K562 (cell line): ENCODE measurements at regions not wholly inside any gene's neighbourhood (a gene's known extent, or its start where the extent isn't known, plus 50 kb on each side); places are given as distances from the start of the nearest gene placed in this dataset.

ENCODE experiments used
- ATAC-seq: fragments of 200-7000 bp; cut with Tn5 transposase; 3 replicates; pipeline ENCODE4 v1.9.1; 2020; ENCODE audit warnings: moderate library complexity
- BruUV-seq: library from RNA; stranded (reverse); fragments of 400-500 nt; replicated peaks from 2 replicates; lab custom pipeline; 2021; lab: Mats Ljungman, UMichigan
- CTCF ChIA-PET: fragments of 300-600 bp; formaldehyde crosslinking; extraction: SDS; loops from one replicate; lab custom pipeline; 2021; ENCODE audit warnings: low intra/inter-chr PET ratio; lab: Yijun Ruan, JAX
- POLR2A ChIA-PET: fragments of 300-600, 350-650 bp; sonication (Branson Sonifier 250); formaldehyde crosslinking; extraction: SDS; loops from one replicate; lab custom pipeline; 2021; ENCODE audit warnings: antibody characterized with exemption, inconsistent platforms; lab: Yijun Ruan, JAX
- DNase-seq, 4 experiments: peaks; one replicate each; pipeline versions ENCODE4 v3.0.0 to v3.0.0-alpha.2; 2011 to 2018; ENCODE audit warnings: low spot score in 3 of 4, mixed read lengths in 3 of 4; ENCODE audit errors: extremely low read depth in 1 of 4
- FAIRE-seq: peaks from 2 replicates; lab custom pipeline; 2011; peaks lifted over from hg19 to GRCh38; lab: Jason Lieb, UNC
- H2AFZ ChIP-seq: 2 replicates; pipeline ENCODE4 v1.6.0; 2011; ENCODE audit warnings: low read depth, low read length, control low read depth, inconsistent platforms
- H3K27ac ChIP-seq: fragments of 200-600 bp; 3 replicates; pipeline ENCODE4 v1.8.0; 2011; ENCODE audit warnings: low read depth, mild to moderate bottlenecking, control low read depth, inconsistent platforms, low read length, moderate library complexity, mixed read lengths; ENCODE audit errors: extremely low read depth
- H3K27me3 ChIP-seq, 2 experiments: fragments of 300-600 bp in 1 of 2; 2 replicates in 1 of 2; 3 replicates in 1 of 2; pipeline versions ENCODE4 v1.6.0 to v1.8.0; 2011; ENCODE audit warnings: inconsistent platforms in 2 of 2, low read length in 2 of 2, mild to moderate bottlenecking in 1 of 2, mixed read lengths in 1 of 2, moderate library complexity in 1 of 2; ENCODE audit not compliant: control insufficient read depth in 2 of 2, insufficient read depth in 2 of 2
- H3K36me3 ChIP-seq: fragments of 300-600 bp; 3 replicates; pipeline ENCODE4 v1.8.0; 2011; ENCODE audit warnings: mild to moderate bottlenecking, low read length, inconsistent platforms; ENCODE audit not compliant: control insufficient read depth, insufficient read depth
- H3K4me1 ChIP-seq, 2 experiments: fragments of 200-600 bp in 1 of 2; replicated peaks in 1 of 2; 2 replicates in 1 of 2; 3 replicates in 1 of 2; pipeline versions ENCODE4 v1.5.1 to v1.8.0; 2011; ENCODE audit warnings: inconsistent platforms in 2 of 2, low read length in 2 of 2, mild to moderate bottlenecking in 1 of 2, mixed read lengths in 1 of 2, moderate library complexity in 1 of 2; ENCODE audit not compliant: control insufficient read depth in 2 of 2, insufficient read depth in 2 of 2
- H3K4me2 ChIP-seq: 2 replicates; pipeline ENCODE4 v1.6.1; 2011; ENCODE audit warnings: low read length, control low read depth, inconsistent platforms, mixed read lengths; ENCODE audit not compliant: insufficient read depth
- H3K4me3 ChIP-seq: fragments of 200-600 bp; sonication (generic), shearing (Covaris generic); 2 replicates; pipeline ENCODE4 v1.5.1; 2016; ENCODE audit warnings: control low read depth, inconsistent platforms
- H3K79me2 ChIP-seq: fragments of 200-600 bp; 3 replicates; pipeline ENCODE4 v1.8.0; 2011; ENCODE audit warnings: low read length, inconsistent platforms; ENCODE audit not compliant: control insufficient read depth, insufficient read depth
- H3K9ac ChIP-seq, 2 experiments: 2 replicates each; pipeline versions ENCODE4 v1.6.0 to v1.6.1; 2011; ENCODE audit warnings: low read depth in 2 of 2, low read length in 2 of 2, control low read depth in 1 of 2, inconsistent platforms in 1 of 2, mild to moderate bottlenecking in 1 of 2, mixed read lengths in 1 of 2; ENCODE audit not compliant: insufficient read depth in 1 of 2
- H3K9me1 ChIP-seq: one replicate; pipeline ENCODE4 v1.6.0; 2011; ENCODE audit warnings: inconsistent platforms, mild to moderate bottlenecking, low read length, moderate library complexity; ENCODE audit not compliant: control insufficient read depth, insufficient read depth
- H3K9me3 ChIP-seq: replicated peaks from 2 replicates; pipeline ENCODE4 v1.5.1; 2011; ENCODE audit warnings: low read depth, low read length, inconsistent platforms; ENCODE audit not compliant: control insufficient read depth, insufficient read depth
- H4K20me1 ChIP-seq: replicated peaks from 2 replicates; pipeline ENCODE4 v1.6.1; 2011; ENCODE audit warnings: low read length, inconsistent platforms, mixed read lengths; ENCODE audit not compliant: control insufficient read depth, insufficient read depth
- ARID1B ChIP-seq: fragments of 450-650 bp; IDR thresholded peaks from 2 replicates; pipeline ENCODE4 v1.6.1; 2016; ENCODE audit warnings: antibody characterized with exemption, mild to moderate bottlenecking, inconsistent platforms
- CCAR2 ChIP-seq: fragments of 200-400 bp; formaldehyde crosslinking; IDR thresholded peaks from 2 replicates; pipeline ENCODE4 v1.6.1; 2017; ENCODE audit warnings: mild to moderate bottlenecking, low read depth, low read length
- COPS2 ChIP-seq: fragments of 450-650 bp; conservative IDR thresholded peaks from 2 replicates; pipeline ENCODE4 v1.6.1; 2016; ENCODE audit warnings: mild to moderate bottlenecking, moderate library complexity
- EP300 ChIP-seq: IDR thresholded peaks from 2 replicates; pipeline ENCODE4 v1.6.1; 2012; ENCODE audit warnings: low read length, improper control_type of control experiment
- FIP1L1 ChIP-seq: fragments of 200-400 bp; formaldehyde crosslinking; IDR thresholded peaks from 2 replicates; pipeline ENCODE4 v1.6.1; 2018; ENCODE audit warnings: mild to moderate bottlenecking, low read depth, low read length; ENCODE audit not compliant: poor library complexity, severe bottlenecking
- GABPB2 ChIP-seq: fragments of 250-450 bp; sonication (Bioruptor Pico); conservative IDR thresholded peaks from 2 replicates; pipeline ENCODE4 v1.5.1; 2021; ENCODE audit warnings: mild to moderate bottlenecking
- MAFF ChIP-seq: IDR thresholded peaks from 2 replicates; pipeline ENCODE4 v1.6.1; 2012; ENCODE audit warnings: low read length, improper control_type of control experiment
- MTA2 ChIP-seq: fragments of 450-650 bp; IDR thresholded peaks from 2 replicates; pipeline ENCODE4 v1.6.1; 2016; ENCODE audit warnings: low read depth
- NR4A1 ChIP-seq, 2 experiments: fragments of 250-450 bp in 1 of 2; fragments of 450-650 bp in 1 of 2; sonication (Bioruptor Pico) in 1 of 2; IDR thresholded peaks; 2 replicates each; pipeline versions ENCODE4 v1.4.0 to v1.6.1; 2016 to 2020; ENCODE audit warnings: mild to moderate bottlenecking in 2 of 2, missing compliant biosample characterization in 1 of 2, missing genetic modification characterization in 1 of 2, moderate library complexity in 1 of 2
- POLR2G ChIP-seq: fragments of 200-400 bp; formaldehyde crosslinking; IDR thresholded peaks from 2 replicates; pipeline ENCODE4 v1.6.1; 2017; ENCODE audit warnings: low read depth, mild to moderate bottlenecking, antibody characterized with exemption, low read length, moderate library complexity
- POLR2H ChIP-seq: IDR thresholded peaks from 2 replicates; pipeline ENCODE4 v1.6.1; 2016; ENCODE audit warnings: missing genetic modification characterization, low read depth, mild to moderate bottlenecking, control low read depth, missing compliant biosample characterization, moderate library complexity
- POU5F1 ChIP-seq: fragments of 150-350 bp; IDR thresholded peaks from 2 replicates; pipeline ENCODE4 v1.6.1; 2014; ENCODE audit warnings: borderline replicate concordance, low read length, low read depth, mild to moderate bottlenecking; ENCODE audit not compliant: partially characterized antibody
- RBBP5 ChIP-seq: fragments of 200-600 bp; sonication (generic); IDR thresholded peaks from 2 replicates; pipeline ENCODE4 v1.6.1; 2012; ENCODE audit warnings: borderline replicate concordance, mild to moderate bottlenecking, low read length, control low read depth, inconsistent platforms; ENCODE audit not compliant: insufficient read depth, poor library complexity, severe bottlenecking
- SNIP1 ChIP-seq: fragments of 450-650 bp; IDR thresholded peaks from 2 replicates; pipeline ENCODE4 v1.7.1; 2017; ENCODE audit warnings: low read depth, mild to moderate bottlenecking
- STAT5A ChIP-seq: IDR thresholded peaks from 2 replicates; pipeline ENCODE4 v1.6.1; 2012; ENCODE audit warnings: low read length, inconsistent platforms, borderline replicate concordance
- TRIM24 ChIP-seq, 2 experiments: fragments of 450-650 bp; IDR thresholded peaks; 2 replicates each; pipeline ENCODE4 v1.6.1; 2016
- TSC22D4 ChIP-seq: fragments of 450-650 bp; IDR thresholded peaks from 2 replicates; pipeline ENCODE4 v1.6.1; 2016; ENCODE audit warnings: missing genetic modification characterization, missing biosample characterization, control low read depth
- ZNF165 ChIP-seq: fragments of 250-450 bp; sonication (Bioruptor Pico); IDR thresholded peaks from 2 replicates; pipeline ENCODE4 v1.4.0; 2020; ENCODE audit warnings: borderline replicate concordance
- ZNF780A ChIP-seq: fragments of 250-450 bp; sonication (Bioruptor Pico); IDR thresholded peaks from 2 replicates; pipeline ENCODE4 v1.5.0; 2021; ENCODE audit warnings: mild to moderate bottlenecking
- WGBS: fragments of 100-300 bp; shearing (Covaris generic); methylation state at CpG from one replicate; pipeline ENCODE4 v1.1.6; 2016; ENCODE audit warnings: low coverage, mixed read lengths; ENCODE audit not compliant: insufficient coverage; ENCODE audit errors: missing lambda C conversion rate; 5-methylcytosine and 5-hydroxymethylcytosine counted together
- in situ Hi-C: fragments of 300-500 bp; cut with MboI; formaldehyde crosslinking; loops from 4 replicates; pipeline ENCODE4 v1.15.0; 2018; ENCODE audit warnings: inconsistent platforms, mixed read lengths
- intact Hi-C: fragments of 100-400 bp; cut with micrococcal nuclease; formaldehyde crosslinking; loops from 2 replicates; pipeline ENCODE4 v1.14.2; 2022
- TF ChIP-seq, protein P1 (sequence below): fragments of 250-450 bp; sonication (Bioruptor Pico); IDR thresholded peaks from 2 replicates; pipeline ENCODE4 v1.5.0; 2021; ENCODE audit warnings: mild to moderate bottlenecking, borderline replicate concordance
- TF ChIP-seq, protein P2 (sequence below): fragments of 450-650 bp; conservative IDR thresholded peaks from 2 replicates; pipeline ENCODE4 v1.6.1; 2016; ENCODE audit warnings: missing genetic modification characterization, low read depth, mild to moderate bottlenecking, control low read depth, missing compliant biosample characterization

DNA sequence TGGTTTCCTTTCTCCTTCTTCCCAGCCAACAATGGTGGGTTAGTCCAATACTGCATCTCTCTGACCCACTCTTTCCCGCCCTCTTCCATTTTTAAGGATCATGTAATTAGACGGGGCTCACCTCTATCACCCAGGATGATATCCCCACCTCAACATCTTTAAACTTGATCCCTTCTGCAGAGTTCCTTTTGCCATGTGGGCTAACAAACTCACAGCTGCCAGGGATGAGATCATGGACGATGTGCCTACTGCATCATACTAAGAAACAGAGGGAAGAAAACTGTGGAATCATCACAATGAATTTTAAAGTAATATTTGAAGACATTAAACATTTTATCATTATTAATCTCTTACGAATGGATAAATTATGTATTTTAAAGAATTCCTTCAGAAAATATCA, 183.5 kb downstream of the RDH14 start (continued):
- TF ChIP-seq RBBP5 = no peak
- TF ChIP-seq ZNF165 = no peak
- TF ChIP-seq, protein P1, sequence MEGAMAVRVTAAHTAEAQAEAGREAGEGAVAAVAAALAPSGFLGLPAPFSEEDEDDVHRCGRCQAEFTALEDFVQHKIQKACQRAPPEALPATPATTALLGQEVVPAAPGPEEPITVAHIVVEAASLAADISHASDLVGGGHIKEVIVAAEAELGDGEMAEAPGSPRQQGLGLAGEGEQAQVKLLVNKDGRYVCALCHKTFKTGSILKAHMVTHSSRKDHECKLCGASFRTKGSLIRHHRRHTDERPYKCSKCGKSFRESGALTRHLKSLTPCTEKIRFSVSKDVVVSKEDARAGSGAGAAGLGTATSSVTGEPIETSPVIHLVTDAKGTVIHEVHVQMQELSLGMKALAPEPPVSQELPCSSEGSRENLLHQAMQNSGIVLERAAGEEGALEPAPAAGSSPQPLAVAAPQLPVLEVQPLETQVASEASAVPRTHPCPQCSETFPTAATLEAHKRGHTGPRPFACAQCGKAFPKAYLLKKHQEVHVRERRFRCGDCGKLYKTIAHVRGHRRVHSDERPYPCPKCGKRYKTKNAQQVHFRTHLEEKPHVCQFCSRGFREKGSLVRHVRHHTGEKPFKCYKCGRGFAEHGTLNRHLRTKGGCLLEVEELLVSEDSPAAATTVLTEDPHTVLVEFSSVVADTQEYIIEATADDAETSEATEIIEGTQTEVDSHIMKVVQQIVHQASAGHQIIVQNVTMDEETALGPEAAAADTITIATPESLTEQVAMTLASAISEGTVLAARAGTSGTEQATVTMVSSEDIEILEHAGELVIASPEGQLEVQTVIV (CRISPR knock-in tag) = no peak
- no peak for TF ChIP-seq FIP1L1
- no peak for TF ChIP-seq COPS2
- TF ChIP-seq EP300 = no peak
- no peak for TF ChIP-seq SNIP1
- TF ChIP-seq MTA2 = no peak
- TF ChIP-seq STAT5A = no peak
- TF ChIP-seq ZNF780A (CRISPR knock-in tag) = no peak

DNA sequence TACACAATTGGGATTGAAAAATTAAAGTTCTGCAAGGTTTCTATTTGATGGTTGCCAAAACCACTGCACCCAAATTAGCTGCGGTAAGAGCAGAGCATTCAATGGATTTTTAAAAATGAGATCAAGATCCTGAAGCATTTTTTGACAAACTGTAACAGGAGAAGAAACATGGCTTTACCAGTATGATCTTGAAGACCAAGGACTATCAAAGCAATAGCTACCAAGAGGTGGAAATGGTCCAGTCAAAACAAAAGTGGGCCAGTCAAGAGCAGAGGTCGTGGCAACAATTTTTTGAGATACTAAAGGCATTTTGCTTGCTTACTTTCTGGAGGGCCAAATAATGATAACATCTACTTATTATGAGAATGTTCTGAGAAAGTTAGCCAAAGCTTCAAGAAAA, 186.8 kb downstream of the RDH14 start:
- CTCF ChIA-PET = no interaction called here
- WGBS = 0% methylated on average over 2 of the region's 2 CpGs
- ATAC-seq = no peak
- intact Hi-C loops = no loop called here
- H3K79me2 ChIP-seq = no peaks in the 10 kb centered on the region
- no peaks in the 10 kb centered on the region for H3K36me3 ChIP-seq
- DNase-seq = no peak
- no peaks in the 10 kb centered on the region for H3K9me1 ChIP-seq
- POLR2A ChIA-PET = no interaction called here
- FAIRE-seq = no peak
- no peak overlapping the region for H3K9ac ChIP-seq
- H3K9me3 ChIP-seq = no peaks in the 10 kb centered on the region
- no peak overlapping the region for H2AFZ ChIP-seq
- H3K4me3 ChIP-seq = no peak overlapping the region
- in situ Hi-C loops = no loop called here
- no peak overlapping the region for H3K4me2 ChIP-seq
- H3K27ac ChIP-seq = no peak overlapping the region
- no peaks in the 10 kb centered on the region for H3K4me1 ChIP-seq
- no TSS peak for BruUV-seq
- no peaks in the 10 kb centered on the region for H4K20me1 ChIP-seq
- no peaks in the 10 kb centered on the region for H3K27me3 ChIP-seq
- TF ChIP-seq POLR2G = no peak
- TF ChIP-seq GABPB2 (CRISPR knock-in tag) = no peak
- TF ChIP-seq ARID1B = no peak
- TF ChIP-seq NR4A1 (CRISPR knock-in tag; IDR thresholded peaks at IDR 0.05) = no peak
- TF ChIP-seq NR4A1 (tag; IDR thresholded peaks at IDR 0.05) = no peak
- TF ChIP-seq, protein P2, sequence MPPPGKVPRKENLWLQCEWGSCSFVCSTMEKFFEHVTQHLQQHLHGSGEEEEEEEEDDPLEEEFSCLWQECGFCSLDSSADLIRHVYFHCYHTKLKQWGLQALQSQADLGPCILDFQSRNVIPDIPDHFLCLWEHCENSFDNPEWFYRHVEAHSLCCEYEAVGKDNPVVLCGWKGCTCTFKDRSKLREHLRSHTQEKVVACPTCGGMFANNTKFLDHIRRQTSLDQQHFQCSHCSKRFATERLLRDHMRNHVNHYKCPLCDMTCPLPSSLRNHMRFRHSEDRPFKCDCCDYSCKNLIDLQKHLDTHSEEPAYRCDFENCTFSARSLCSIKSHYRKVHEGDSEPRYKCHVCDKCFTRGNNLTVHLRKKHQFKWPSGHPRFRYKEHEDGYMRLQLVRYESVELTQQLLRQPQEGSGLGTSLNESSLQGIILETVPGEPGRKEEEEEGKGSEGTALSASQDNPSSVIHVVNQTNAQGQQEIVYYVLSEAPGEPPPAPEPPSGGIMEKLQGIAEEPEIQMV = no peak
- TF ChIP-seq CCAR2 = no peak
- TF ChIP-seq TSC22D4 = no peak
- no peak for TF ChIP-seq POLR2H
- TF ChIP-seq MAFF = no peak
- no peak for TF ChIP-seq TRIM24 (IDR thresholded peaks at IDR 0.05)
- no peak for TF ChIP-seq POU5F1
